Left lobe of liver (tissue), 2 donors: ENCODE measurements at regions not wholly inside any gene's neighbourhood (a gene's known extent, or its start where the extent isn't known, plus 50 kb on each side); places are given as distances from the start of the nearest gene placed in this dataset.
"Not testable (repeated sequence)": the region's sequence is repeated elsewhere in the genome, so short reads cannot be mapped to it uniquely, and the experiment has no call there.

Experiments
- ATAC-seq: fragments of 200-7000 bp; cut with Tn5 transposase; one replicate; pipeline ENCODE4 v1.9.1; 2020; ENCODE audit warnings: mild to moderate bottlenecking, moderate library complexity
- DNase-seq: peaks from one replicate; pipeline ENCODE4 v3.0.0-alpha.2; 2020; ENCODE audit warnings: low spot score
- donor health status: DM: no; HTN: no; CAD: no; lungs with moderate emphysema.
- donor health status: DM: no; HTN: yes; CAD: no.

- no peak for ATAC-seq
- DNase-seq: no peak
Observed at GRCh38 chr4:188432328-188432727, 293.1 kb downstream of the TRIML1 start.

- DNase-seq: no peak
- no peak for ATAC-seq
Observed at GRCh38 chr4:188433741-188434315, 294.6 kb downstream of the TRIML1 start.

- DNase-seq (no peak), ATAC-seq (no peak)
Observed at GRCh38 chr4:188434643-188435042, 295.4 kb downstream of the TRIML1 start.

- ATAC-seq: no peak
Observed at GRCh38 chr4:188435381-188435780, 296.1 kb downstream of the TRIML1 start.

GRCh38 chr4:188437535-188437934 lies 298.3 kb downstream of the TRIML1 start:
- no peak for DNase-seq
- ATAC-seq: no peak

More at GRCh38 chr4:188435381-188435780, 296.1 kb downstream of the TRIML1 start:
- no peak for DNase-seq

- not testable (repeated sequence) for DNase-seq, ATAC-seq
Observed at GRCh38 chr4:188438391-188438824, 299.2 kb downstream of the TRIML1 start.

GRCh38 chr4:188439641-188440311 lies 300.5 kb downstream of the TRIML1 start:
- DNase-seq (no peak), ATAC-seq (no peak)

GRCh38 chr4:188444500-188444899 lies 305.3 kb downstream of the TRIML1 start:
- no peak for ATAC-seq
- no peak for DNase-seq

GRCh38 chr4:188448996-188449395 lies 309.8 kb downstream of the TRIML1 start:
- DNase-seq, ATAC-seq: not testable (repeated sequence)

- ATAC-seq: no peak
- no peak for DNase-seq
Observed at GRCh38 chr4:188450571-188450970, 311.3 kb downstream of the TRIML1 start.

- no peak for ATAC-seq
Observed at GRCh38 chr4:188452097-188452496, 312.9 kb downstream of the TRIML1 start.

GRCh38 chr4:188454575-188454974 lies 315.3 kb downstream of the TRIML1 start:
- ATAC-seq: no peak
- DNase-seq: no peak

More at GRCh38 chr4:188452097-188452496, 312.9 kb downstream of the TRIML1 start:
- no peak for DNase-seq

- DNase-seq (no peak), ATAC-seq (no peak)
Observed at GRCh38 chr4:188455062-188455752, 316.0 kb downstream of the TRIML1 start.

GRCh38 chr4:188459381-188459780 lies 320.1 kb downstream of the TRIML1 start:
- ATAC-seq (no peak), DNase-seq (no peak)

GRCh38 chr4:188463909-188464308 lies 324.7 kb downstream of the TRIML1 start:
- DNase-seq (no peak), ATAC-seq (no peak)

GRCh38 chr4:188466001-188466400 lies 326.8 kb downstream of the TRIML1 start:
- DNase-seq (no peak), ATAC-seq (no peak)

- DNase-seq: no peak
- ATAC-seq: no peak
Observed at GRCh38 chr4:188484256-188484655, 345.0 kb downstream of the TRIML1 start.

GRCh38 chr4:188485906-188486305 lies 346.7 kb downstream of the TRIML1 start:
- no peak for ATAC-seq

GRCh38 chr4:188492886-188493285 lies 353.6 kb downstream of the TRIML1 start:
- ATAC-seq (no peak), DNase-seq (no peak)

More at GRCh38 chr4:188485906-188486305, 346.7 kb downstream of the TRIML1 start:
- no peak for DNase-seq

GRCh38 chr4:188495169-188495568 lies 355.9 kb downstream of the TRIML1 start:
- DNase-seq (no peak), ATAC-seq (no peak)

GRCh38 chr4:188511431-188511830 lies 372.2 kb downstream of the TRIML1 start:
- DNase-seq: no peak
- no peak for ATAC-seq

- ATAC-seq (no peak), DNase-seq (no peak)
Observed at GRCh38 chr4:188532751-188533150, 393.5 kb downstream of the TRIML1 start.
